Neural cell (in vitro differentiated cells): ENCODE measurements at regions not wholly inside any gene's neighbourhood (a gene's known extent, or its start where the extent isn't known, plus 50 kb on each side); places are given as distances from the start of the nearest gene placed in this dataset.

Source experiments
- H2AFZ ChIP-seq: fragments of 200-600, 300-800 bp; sonication (generic), shearing (Covaris generic); 2 replicates; pipeline ENCODE4 v1.6.0; 2014; ENCODE audit warnings: low read depth, mild to moderate bottlenecking, antibody characterized with exemption, low read length, moderate library complexity
- H3F3A ChIP-seq: fragments of 200-600 bp; shearing (Covaris generic); 2 replicates; pipeline ENCODE4 v1.6.1; 2016; ENCODE audit warnings: mild to moderate bottlenecking, moderate library complexity, mixed read lengths, antibody characterized with exemption, low read length; ENCODE audit not compliant: insufficient read depth, poor library complexity, severe bottlenecking
- H3K27ac ChIP-seq: fragments of 200-600, 300-800 bp; sonication (generic), shearing (Covaris generic); 2 replicates; pipeline ENCODE4 v1.5.1; 2014; ENCODE audit warnings: mild to moderate bottlenecking, low read length, moderate library complexity
- H3K27me3 ChIP-seq: fragments of 300-800, 200-600 bp; sonication (generic), shearing (Covaris generic); 2 replicates; pipeline ENCODE4 v1.6.0; 2014; ENCODE audit warnings: mild to moderate bottlenecking, low read depth, low read length, moderate library complexity; ENCODE audit not compliant: insufficient read depth
- H3K36me3 ChIP-seq: fragments of 300-800, 200-600 bp; sonication (generic), shearing (Covaris generic); 2 replicates; pipeline ENCODE4 v1.5.1; 2014; ENCODE audit warnings: mild to moderate bottlenecking, antibody characterized with exemption, low read length, moderate library complexity; ENCODE audit not compliant: insufficient read depth
- H3K4me2 ChIP-seq: fragments of 300-800, 200-600 bp; sonication (generic), shearing (Covaris generic); 2 replicates; pipeline ENCODE4 v1.6.0; 2014; ENCODE audit warnings: mild to moderate bottlenecking, low read length
- H3K4me3 ChIP-seq: fragments of 300-800, 200-600 bp; sonication (generic), shearing (Covaris generic); 2 replicates; pipeline ENCODE4 v1.5.1; 2014; ENCODE audit warnings: mild to moderate bottlenecking, low read length, moderate library complexity
- H3K79me2 ChIP-seq: fragments of 200-600 bp; shearing (Covaris generic); replicated peaks from 2 replicates; pipeline ENCODE4 v1.6.0; 2014; ENCODE audit warnings: mild to moderate bottlenecking, low read length, moderate library complexity; ENCODE audit not compliant: insufficient read depth
- H3K9ac ChIP-seq: fragments of 300-800, 200-600 bp; sonication (generic), shearing (Covaris generic); 2 replicates; pipeline ENCODE4 v1.6.1; 2016; ENCODE audit warnings: mild to moderate bottlenecking, low read length, mixed read lengths
- H3K9me2 ChIP-seq: fragments of 200-600 bp; shearing (Covaris generic); 2 replicates; pipeline ENCODE4 v1.6.1; 2016; ENCODE audit warnings: mild to moderate bottlenecking, low read length, mixed read lengths; ENCODE audit not compliant: insufficient read depth
- H3K9me3 ChIP-seq: fragments of 200-600, 300-800 bp; sonication (generic), shearing (Covaris generic); 2 replicates; pipeline ENCODE4 v1.6.1; 2016; ENCODE audit warnings: mild to moderate bottlenecking, mixed run types, low read length, moderate library complexity, mixed read lengths
- H4K20me1 ChIP-seq: fragments of 200-600 bp; shearing (Covaris generic); 2 replicates; pipeline ENCODE4 v1.6.1; 2016; ENCODE audit warnings: mild to moderate bottlenecking, mixed run types; ENCODE audit not compliant: insufficient read depth
- CTCF ChIP-seq: fragments of 450-650 bp; IDR thresholded peaks from 2 replicates; pipeline ENCODE4 v1.5.1; 2014; ENCODE audit warnings: antibody characterized with exemption, mild to moderate bottlenecking, moderate library complexity; ENCODE audit not compliant: poor library complexity, severe bottlenecking
- EP300 ChIP-seq: fragments of 450-650 bp; conservative IDR thresholded peaks from 2 replicates; pipeline ENCODE4 v1.6.1; 2014; ENCODE audit warnings: antibody characterized with exemption, mild to moderate bottlenecking, moderate library complexity; ENCODE audit not compliant: poor library complexity, severe bottlenecking
- EZH2 ChIP-seq: fragments of 200-600, 300-800 bp; shearing (Covaris generic), sonication (generic); IDR thresholded peaks from 2 replicates; pipeline ENCODE4 v1.6.1; 2014; ENCODE audit warnings: antibody characterized with exemption, low read length, borderline replicate concordance, mild to moderate bottlenecking; ENCODE audit not compliant: insufficient read depth, poor library complexity, severe bottlenecking
- MXI1 ChIP-seq: fragments of 450-650 bp; conservative IDR thresholded peaks from 2 replicates; pipeline ENCODE4 v1.6.1; 2014; ENCODE audit warnings: antibody characterized with exemption, mild to moderate bottlenecking; ENCODE audit not compliant: poor library complexity, severe bottlenecking
- POLR2AphosphoS5 ChIP-seq: IDR thresholded peaks from 2 replicates; pipeline ENCODE4 v1.6.1; 2012
- RAD21 ChIP-seq: fragments of 450-650 bp; conservative IDR thresholded peaks from 2 replicates; pipeline ENCODE4 v1.6.1; 2014; ENCODE audit warnings: antibody characterized with exemption, mild to moderate bottlenecking, moderate library complexity
- REST ChIP-seq: IDR thresholded peaks from 2 replicates; pipeline ENCODE4 v1.6.1; 2012; ENCODE audit warnings: borderline replicate concordance
- SMC3 ChIP-seq: fragments of 450-650 bp; conservative IDR thresholded peaks from 2 replicates; pipeline ENCODE4 v1.6.1; 2014; ENCODE audit warnings: antibody characterized with exemption, mild to moderate bottlenecking, moderate library complexity; ENCODE audit not compliant: poor library complexity
- TAF1 ChIP-seq: IDR thresholded peaks from 2 replicates; pipeline ENCODE4 v1.6.1; 2012; ENCODE audit warnings: low read depth

GRCh38 chr14:42123526-42123925 lies 516.9 kb downstream of the LRFN5 start:
- Histone ChIP-seq H4K20me1 (no peaks in the 10 kb centered on the region), H2AFZ (no peak overlapping the region), H3K9me2 (no peaks in the 10 kb centered on the region), H3K9ac (no peak overlapping the region), H3K27me3 (no peaks in the 10 kb centered on the region), H3K27ac (no peak overlapping the region), H3K79me2 (no peaks in the 10 kb centered on the region), H3K4me3 (no peak overlapping the region), H3F3A (no peaks in the 10 kb centered on the region), H3K36me3 (no peaks in the 10 kb centered on the region), H3K4me2 (no peak overlapping the region), H3K9me3 (no peaks in the 10 kb centered on the region)
- TF ChIP-seq TAF1: no peak
- no peak for TF ChIP-seq MXI1
- TF ChIP-seq POLR2AphosphoS5: peak; percentile 78
- TF ChIP-seq EZH2: no peak
- peak; percentile 96 for TF ChIP-seq EP300

- TF ChIP-seq EZH2 (no peak), CTCF (no peak), POLR2AphosphoS5 (no peak), EP300 (no peak), MXI1 (no peak), SMC3 (no peak), TAF1 (no peak), RAD21 (no peak), REST (no peak)
- no peaks in the 10 kb centered on the region for H3K9me2 ChIP-seq
- no peaks in the 10 kb centered on the region for H3F3A ChIP-seq
- H3K4me2 ChIP-seq: no peak overlapping the region
- H3K4me3 ChIP-seq: no peak overlapping the region
- H2AFZ ChIP-seq: no peak overlapping the region
- peaks cover 9% of the 10 kb centered on the region for H3K9me3 ChIP-seq
- H3K27ac ChIP-seq: no peak overlapping the region
- H4K20me1 ChIP-seq: no peaks in the 10 kb centered on the region
- no peaks in the 10 kb centered on the region for H3K79me2 ChIP-seq
- H3K27me3 ChIP-seq: no peaks in the 10 kb centered on the region
- no peaks in the 10 kb centered on the region for H3K36me3 ChIP-seq
- no peak overlapping the region for H3K9ac ChIP-seq
Measured at GRCh38 chr14:42113358-42114069, 506.8 kb downstream of the LRFN5 start.
